KG1 (cell line): ENCODE measurements at regions not wholly inside any gene's neighbourhood (a gene's known extent, or its start where the extent isn't known, plus 50 kb on each side); places are given as distances from the start of the nearest gene placed in this dataset.
A peak's percentile ranks its signal among the peaks of the same experiment; 100 is the strongest.

Source experiments
- DNase-seq: peaks from one replicate; lab custom pipeline; 2025; lab: John Stamatoyannopoulos, UW

- DNase-seq = no peak
Observed at GRCh38 chr2:160630801-160631590, 137.4 kb upstream of the RBMS1 start.

DNA sequence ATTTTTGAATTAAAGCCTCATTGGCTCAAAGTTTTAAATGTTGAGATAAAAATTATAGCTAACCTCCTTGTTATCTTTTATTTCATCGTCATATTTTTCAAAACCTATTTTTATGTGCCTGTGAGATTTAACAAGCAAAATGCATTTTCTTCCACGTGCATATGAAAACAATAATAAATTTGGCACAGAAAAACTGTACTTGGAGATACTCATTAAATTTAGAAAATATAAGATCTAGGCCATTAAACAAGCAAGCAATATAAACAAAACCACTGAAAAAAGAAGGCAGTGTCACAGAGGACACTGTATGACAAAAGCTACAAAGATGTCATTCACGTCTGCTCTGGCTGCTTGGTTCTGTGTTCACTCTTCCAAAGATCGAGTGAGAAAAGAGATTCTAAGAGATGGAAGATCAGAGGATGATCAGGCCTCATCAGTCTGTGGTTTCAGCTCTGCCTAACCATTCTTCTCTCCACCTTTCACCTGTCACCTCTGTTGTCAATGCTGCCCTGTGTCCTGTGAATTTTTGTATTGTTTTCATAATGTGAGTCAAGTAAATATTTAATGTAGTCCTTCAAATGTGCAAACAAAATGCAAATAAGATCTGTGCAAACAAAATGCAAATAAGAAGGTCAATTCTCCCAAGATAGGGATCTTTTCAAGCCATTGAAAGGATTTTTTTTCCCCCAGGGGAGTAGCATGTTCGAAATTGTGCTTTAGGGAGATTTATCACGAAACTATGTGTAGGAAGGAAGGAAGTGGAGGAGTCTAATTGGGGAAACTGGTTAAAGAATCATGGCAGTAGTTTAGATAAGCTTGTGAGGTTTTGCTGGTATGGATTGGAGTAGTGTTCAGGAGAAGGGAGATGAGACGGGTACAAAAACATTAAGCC is 138.7 kb upstream of the RBMS1 start:
- no peak for DNase-seq

DNA sequence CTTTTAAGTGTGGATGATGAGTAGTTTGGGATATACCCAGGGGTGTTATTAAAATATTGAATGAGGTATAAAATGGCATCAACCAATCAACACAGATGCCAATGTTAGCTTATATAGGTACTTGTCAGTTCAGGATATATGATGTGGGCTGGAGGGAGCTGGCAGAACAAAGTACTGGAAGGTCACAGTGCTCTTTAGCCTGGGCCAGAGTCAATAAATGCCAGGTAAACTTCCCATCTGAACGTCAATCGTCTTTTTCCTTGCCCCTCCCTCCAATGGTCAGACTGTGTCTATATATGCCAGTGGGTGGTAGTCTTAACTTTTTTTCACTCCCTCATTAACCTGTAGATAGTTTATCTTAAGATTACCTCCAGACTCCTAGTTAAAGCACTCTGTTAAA is 140.8 kb upstream of the RBMS1 start:
- no peak for DNase-seq

DNA sequence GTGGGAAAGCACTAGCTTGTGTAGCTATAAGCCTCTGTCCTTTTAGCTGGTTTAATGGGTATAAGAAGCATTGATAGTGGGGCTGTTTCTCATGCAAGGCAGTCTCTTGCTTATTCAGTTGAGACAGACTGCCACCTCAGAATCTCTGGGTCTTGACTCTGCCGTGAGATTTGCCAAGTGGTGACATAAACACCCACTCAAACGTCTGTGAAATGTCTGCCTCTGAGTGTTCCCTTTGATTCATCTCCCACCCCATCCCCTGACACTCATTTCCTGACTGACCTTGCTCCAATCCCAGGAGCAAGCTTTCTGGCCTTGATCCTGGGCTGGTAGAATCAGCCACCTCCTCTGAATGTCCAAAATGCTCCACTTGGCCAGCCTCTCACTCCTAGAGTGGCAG is 141.9 kb upstream of the RBMS1 start:
- DNase-seq = no peak

- DNase-seq = no peak
Observed at GRCh38 chr2:160639472-160639871, 145.9 kb upstream of the RBMS1 start.

- no peak for DNase-seq
Observed at GRCh38 chr2:160646684-160647444, 153.3 kb upstream of the RBMS1 start.

GRCh38 chr2:160647967-160648685 is 154.5 kb upstream of the RBMS1 start:
- no peak for DNase-seq

DNA sequence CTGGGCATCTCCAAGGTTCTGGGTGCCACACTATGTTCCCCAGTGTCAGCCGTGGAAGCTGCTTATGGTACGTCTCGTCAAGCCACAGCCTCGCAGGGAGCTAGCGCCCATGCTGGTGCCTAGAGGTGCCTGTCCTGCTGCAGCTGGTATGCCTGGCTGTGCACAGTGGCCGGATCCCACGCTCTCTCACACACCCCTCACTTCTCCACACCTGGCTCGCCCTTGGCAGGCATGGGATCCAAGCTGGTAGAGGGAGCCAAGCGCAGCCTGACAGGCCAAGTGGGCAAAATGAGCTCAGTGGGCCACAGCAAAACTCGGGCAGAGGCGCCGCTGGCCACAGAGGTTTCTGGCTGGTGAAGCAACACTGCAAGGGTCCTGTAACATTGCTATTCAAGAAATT is 156.1 kb upstream of the RBMS1 start:
- no peak for DNase-seq

DNA sequence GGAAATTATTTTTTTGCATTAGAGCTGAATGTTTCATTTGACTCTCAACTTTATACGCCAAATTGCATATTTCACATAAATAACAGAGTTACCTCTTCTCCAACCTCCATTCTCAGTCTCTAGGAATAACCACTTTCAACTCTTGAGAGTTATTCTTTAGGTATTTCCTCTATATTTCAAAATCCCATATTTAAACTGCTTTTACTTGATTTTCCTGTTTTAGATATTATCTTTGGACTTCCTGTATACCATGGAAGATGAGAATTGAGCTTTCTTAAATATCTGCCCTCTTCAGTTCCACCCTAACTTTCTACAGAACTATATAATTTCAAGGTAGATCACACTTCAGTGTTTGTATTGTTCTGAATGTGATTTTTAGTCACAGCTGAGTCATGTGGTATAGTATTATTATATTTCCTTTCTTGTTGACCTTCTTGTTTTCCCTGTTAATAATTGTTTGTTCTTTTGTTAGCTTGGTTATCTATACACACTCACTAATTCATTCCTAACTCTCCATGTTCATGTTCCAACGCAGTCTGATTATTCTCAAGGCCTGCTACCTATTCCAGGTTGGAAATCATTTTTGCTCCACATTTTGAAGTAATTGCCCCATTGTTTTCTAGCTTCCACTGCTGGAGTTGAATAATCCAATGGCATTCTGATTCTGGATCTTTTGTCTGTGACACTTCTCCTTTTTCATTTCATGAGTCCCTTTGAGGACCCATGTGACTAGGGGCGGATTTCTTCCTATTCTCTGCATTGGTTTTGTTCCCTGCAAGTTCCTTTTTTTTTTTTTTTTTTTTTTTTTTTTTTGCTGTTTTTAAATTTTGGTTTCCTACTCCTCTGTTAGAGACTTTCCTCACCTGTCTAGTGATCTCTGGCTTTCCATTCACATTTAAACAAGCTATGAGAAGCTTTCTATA is 156.8 kb upstream of the RBMS1 start:
- peak; percentile 28 for DNase-seq

DNA sequence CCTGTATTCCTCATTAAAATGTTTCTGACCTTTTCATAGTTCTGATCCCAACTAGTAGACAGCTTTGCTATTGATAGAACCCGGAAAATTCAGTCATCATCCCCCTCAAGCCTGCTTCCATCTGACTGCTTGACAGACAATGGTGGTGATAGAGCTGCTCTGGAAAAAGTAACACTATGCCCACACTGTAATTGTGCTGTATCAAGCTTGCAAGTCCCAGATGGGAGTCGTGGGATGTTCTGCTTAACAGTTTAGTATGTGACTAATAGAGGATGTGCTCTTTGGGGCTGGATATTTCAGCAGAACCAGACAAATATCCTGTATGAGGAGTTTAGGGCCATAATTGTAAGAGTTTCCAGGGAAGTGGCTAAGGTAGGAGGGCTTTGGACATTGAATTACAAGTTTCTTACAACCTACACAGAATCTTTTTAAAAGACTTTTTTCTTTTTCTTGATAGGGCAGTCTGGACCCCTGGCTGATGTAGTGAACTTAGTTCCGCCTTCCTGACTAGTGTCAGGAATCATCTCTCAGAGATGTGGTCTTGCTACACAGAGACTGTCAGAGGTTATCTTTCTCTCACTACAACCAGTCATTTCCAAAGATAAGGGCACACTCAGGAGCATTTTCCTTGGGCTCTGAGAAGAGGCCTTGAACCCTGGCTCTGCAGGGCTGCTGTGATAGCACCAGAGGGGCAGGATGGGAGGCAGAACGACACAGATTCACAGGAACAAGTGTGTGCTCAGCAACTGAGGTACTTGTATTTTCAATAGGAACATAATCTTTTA is 158.0 kb upstream of the RBMS1 start:
- DNase-seq = no peak

DNA sequence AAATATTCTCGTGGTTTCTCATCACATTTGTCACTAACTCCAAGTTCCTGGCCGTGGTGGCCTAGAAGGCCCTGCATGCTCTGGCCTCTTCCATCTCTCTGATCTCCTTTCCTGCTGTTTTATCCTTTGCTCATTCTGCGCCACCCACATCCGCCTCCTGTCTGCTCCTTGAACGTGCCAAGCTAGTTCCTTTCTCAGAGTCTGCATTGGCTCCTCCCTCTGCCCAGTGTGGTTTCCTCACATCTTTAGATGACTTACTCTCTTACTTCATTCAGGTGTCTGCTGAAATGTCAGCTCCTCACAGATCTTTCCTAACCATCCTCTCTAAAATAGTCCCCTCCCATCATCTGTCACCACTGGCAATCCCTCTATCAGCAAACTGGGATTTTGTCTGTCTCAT is 158.6 kb upstream of the RBMS1 start:
- peak; percentile 22 for DNase-seq

DNA sequence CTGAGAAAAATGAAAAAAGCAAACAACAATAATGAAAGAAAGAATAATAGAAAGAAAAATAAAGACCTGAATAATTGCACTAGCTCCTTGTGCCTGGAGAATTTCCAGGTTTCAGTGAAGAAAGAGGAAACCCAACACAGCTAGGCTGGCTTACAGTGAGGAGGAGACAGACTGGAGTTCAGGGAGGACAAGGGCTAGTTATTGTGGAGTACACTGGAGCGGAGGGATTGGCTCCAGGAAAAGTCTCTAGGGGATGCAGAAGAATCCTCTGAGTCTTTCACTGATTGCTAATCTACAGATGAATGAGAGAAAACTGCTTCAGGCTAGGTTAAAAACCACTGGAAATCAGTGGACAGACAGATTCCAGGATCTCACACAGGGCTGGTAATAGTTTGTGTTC is 163.6 kb upstream of the RBMS1 start:
- no peak for DNase-seq

- DNase-seq = no peak
Observed at GRCh38 chr2:160658851-160659250, 165.2 kb upstream of the RBMS1 start.

- no peak for DNase-seq
Observed at GRCh38 chr2:160660741-160661140, 167.1 kb upstream of the RBMS1 start.

DNA sequence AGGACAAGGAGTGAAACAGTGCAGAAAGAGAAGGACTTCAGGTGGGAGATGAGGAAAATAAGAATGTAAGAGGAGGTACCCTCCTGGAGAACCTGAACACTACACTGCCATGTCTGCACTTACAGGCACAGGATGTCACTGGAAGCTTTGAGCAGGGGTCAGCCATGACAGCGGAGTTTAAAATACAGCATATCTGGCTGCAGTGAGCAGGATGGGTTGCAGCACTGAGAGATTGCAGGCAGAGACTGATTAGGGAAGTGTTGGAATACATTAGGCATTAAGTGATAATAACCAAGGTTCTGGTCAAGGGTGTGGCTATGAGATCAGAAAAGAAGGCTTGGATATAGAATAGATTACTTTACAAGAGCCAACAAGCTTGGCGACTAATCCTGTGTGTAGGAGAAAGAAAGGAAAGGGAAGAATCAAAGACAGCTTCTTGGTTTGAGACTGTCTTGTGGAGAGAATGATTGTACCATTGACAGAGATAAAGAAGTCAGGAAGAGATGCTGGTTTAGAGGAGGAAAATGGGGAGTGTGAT is 171.1 kb upstream of the RBMS1 start:
- DNase-seq = no peak

DNA sequence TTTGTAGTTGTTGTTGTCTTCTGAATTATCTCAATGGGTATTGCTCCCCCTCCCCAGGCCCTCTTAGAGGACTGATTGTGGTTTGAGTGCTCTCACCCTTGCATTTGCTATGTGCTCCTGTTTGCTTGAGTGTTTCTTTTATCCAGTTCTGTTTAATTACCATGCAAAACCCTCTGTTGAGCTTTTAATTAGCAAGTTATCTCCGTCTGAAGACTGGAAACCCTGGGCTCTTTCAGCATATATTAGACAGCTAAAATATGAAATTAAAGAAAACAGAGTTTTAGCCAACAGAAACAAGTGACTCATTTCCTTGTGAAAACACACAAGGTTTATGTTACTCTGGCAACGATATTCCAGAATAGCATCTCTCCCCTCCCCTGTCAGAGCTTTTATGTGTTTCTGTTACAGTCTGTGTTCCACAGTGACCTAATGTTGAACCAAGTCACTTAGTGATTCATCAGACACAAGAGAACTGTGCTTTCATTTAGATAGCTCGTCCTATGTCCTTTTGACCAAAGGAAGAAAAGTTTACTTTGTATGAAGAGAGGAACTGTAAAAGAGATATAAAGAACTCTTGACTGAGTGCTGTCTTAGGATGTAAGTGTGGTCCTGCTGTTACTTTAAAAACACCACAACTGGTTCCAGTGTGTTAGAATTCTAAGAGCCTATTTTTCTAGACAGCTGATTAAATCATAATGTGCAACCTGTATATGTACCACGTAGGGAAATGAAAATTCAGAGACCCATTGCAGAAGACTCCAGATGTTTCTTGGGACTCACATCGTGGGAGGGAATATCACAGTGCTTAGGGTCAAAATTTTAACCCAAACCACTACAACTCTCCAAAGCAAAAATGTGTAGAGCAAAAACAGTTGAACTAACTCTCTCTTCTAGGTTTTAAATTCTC is 172.8 kb upstream of the RBMS1 start:
- no peak for DNase-seq

DNA sequence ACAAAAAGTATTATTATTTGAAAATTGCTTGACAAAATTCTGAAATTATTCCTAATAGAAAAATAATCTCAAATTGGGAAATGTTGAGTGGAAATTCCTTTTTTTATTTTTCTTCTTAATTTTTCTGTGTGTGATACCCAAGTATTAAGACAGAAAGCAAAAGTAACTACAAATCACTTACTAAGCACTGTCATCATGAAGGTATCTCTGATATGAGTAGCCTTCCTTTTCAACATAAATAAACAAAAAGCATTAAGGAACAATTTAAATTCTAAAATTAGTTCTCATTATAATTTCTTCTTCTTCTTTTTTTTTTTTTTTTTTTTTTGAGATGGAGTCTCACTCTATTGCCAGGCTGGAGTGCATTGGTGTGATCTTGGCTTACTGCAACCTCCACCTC is 174.2 kb upstream of the RBMS1 start:
- DNase-seq = no peak

DNA sequence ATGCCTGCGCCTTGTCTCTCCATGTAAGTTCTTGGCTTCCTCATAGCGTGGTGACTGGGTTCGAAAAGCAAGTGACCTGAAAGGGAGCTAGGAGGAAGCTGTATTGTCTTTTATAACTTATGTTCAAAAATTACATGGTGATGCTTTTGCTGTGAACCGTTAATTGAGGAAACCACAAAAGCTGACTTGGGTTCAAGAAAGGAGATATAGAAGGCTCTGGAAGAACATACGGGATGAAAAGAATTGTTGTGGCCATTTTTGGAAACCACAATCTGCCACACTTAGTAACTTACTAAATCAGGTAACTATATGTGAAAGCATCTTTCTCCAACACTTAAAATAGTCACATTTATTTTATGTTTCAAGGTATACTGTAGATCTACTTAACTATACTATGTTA is 177.0 kb upstream of the RBMS1 start:
- DNase-seq = no peak

- DNase-seq = no peak
Observed at GRCh38 chr2:160672211-160672610, 178.6 kb upstream of the RBMS1 start.
